ENCODE measurements at regions not wholly inside any gene's neighbourhood (a gene's known extent, or its start where the extent isn't known, plus 50 kb on each side); places are given as distances from the start of the nearest gene placed in this dataset.
"Not testable (repeated sequence)": the region's sequence is repeated elsewhere in the genome, so short reads cannot be mapped to it uniquely, and the experiment has no call there.

- no peak for FAIRE-seq
Measured at GRCh38 chr1:199242147-199242546, 603.3 kb downstream of the PTPRC start.

DNA sequence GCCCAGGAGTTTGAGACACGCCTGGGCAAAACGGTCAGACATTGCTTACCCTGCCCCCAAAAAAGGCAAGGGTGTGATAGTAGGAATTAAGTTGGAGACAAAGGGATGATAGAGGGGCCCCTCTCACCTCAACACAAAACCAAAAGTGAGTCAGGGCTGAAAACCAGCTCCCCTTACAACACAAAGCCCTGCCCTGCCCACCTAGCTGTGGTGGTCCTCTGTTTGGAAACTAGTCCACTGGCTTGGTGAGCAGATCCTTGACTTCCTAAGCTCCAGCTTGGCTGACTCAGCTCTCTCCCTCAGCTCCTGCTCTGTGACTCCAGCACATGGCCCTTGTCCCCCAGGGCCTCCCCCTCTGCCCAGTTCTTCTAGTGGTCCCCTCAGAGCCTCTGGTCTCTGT, 603.8 kb downstream of the PTPRC start:
- no peak for FAIRE-seq

DNA sequence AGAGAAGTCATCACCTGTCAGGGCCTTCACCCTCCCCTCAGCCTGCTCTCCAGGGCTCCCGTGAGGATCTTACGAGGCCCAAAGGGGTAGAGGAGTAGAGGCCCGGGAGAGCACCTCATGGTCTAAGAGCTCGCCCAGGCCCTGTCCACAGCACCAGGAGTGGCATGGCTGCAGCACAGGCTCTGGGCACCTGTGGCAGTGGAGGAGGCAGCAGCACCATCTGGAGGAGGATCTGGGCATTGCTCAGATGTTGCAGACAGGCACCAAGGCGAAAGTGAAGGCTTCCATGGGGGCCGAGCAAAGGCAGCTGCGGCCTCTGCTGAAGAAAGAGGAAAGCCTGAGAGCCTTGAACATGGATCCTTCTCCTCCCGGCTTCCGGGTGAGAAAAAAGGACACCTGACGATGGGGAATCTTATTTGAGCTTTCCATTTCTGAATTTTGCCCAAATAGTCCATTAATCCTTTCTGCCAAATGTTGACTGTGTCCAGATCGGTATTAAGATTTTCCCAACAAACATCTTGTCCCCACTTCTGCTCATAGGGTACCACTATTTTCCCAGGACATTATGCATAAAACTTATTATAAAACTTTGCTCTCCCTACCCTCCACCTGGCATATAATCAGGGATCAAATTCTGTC, 604.7 kb downstream of the PTPRC start:
- FAIRE-seq, result no peak

DNA sequence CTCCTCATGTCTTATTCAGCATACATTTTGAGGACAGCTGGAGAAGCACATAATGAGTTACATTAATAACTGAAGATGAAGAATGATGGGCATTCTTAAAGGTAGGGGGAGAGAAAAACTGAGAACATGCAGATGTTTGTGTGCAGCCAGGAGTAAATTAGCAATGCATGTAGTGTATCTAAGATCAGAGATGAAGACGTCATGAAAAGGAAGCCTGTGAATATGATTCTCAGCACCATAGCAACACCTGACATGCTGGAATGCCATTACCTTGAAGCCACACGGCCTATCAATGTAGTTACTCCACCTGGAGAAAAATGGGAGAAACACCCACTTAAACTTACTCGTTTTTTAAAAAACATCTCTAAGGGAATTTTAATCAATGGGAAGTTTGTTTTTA, 607.1 kb downstream of the PTPRC start:
- no peak for FAIRE-seq

DNA sequence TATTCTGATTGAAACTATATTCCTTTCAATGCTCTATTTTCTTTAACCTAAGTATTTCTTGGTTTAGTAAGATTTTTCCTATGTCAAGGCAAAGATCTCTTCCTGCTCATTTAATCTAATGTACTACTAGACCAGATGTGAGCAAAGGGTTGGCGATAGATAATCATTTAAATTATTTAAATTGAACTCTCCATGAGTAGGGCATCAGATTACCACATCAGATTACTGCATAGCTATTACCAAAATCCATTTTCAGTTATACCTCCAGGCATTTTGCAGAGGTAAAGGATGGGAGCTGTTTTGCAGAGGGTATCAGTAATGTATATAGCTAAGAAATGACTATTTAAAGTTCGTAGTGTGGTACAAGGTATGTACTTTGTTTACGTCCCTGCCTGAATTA, 607.9 kb downstream of the PTPRC start:
- FAIRE-seq, result no peak

GRCh38 chr1:199247891-199248290, 609.1 kb downstream of the PTPRC start:
- FAIRE-seq, result no peak

GRCh38 chr1:199254040-199254439, 615.2 kb downstream of the PTPRC start:
- not testable (repeated sequence) for FAIRE-seq

GRCh38 chr1:199261328-199261727, 622.5 kb downstream of the PTPRC start:
- FAIRE-seq, result no peak

GRCh38 chr1:199264283-199264682, 625.4 kb downstream of the PTPRC start:
- no peak for FAIRE-seq

- FAIRE-seq, result no peak
Measured at GRCh38 chr1:199264911-199265310, 626.1 kb downstream of the PTPRC start.

GRCh38 chr1:199265319-199265718, 626.5 kb downstream of the PTPRC start:
- no peak for FAIRE-seq

- FAIRE-seq, result no peak
Measured at GRCh38 chr1:199269241-199269640, 630.4 kb downstream of the PTPRC start.

DNA sequence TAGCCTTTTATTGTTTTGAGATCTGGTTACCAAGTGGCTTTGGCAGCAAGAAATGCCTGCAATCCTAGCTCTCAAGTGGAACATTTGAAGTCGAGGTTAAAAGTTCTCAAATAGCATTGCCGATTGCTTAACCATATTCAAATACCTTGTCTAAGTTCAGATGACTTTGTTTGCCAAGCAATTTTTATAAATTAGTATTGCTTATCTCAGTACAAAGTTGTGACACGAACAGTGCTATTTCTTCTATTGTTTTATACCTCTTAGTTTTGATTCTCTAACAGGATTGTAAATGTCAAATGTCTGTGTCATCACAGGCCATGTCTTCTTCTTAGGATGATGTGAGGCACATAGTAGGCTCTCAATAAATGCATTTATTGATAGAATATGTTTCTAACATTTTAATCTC, 633.3 kb downstream of the PTPRC start:
- no peak for FAIRE-seq

- no peak for FAIRE-seq
Measured at GRCh38 chr1:199272628-199273086, 633.8 kb downstream of the PTPRC start.

DNA sequence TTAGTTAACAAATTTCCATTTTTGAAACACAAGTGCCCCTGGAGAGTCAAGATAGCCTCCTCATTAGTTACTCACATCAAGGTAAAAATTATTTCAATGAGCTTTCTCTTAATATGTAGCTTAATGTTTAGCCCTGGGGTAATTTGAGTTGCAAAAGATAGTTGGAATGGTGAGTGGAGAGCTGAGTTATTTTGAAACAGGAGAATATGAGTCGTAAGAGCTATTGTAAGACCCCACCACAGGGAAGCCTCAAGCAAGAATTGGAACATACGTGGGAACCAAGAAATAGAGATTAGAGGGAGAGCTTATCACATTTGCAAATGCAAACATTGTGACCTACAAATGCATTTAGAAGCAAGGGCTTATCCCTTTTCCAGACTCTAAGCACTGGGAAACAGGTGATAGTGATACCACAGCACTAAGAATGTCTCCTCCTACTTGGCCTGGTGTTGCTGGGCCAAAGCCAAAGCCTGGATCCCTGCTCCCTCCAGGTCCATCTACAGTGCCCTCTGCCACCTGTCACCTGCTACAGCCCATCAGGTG, 635.1 kb downstream of the PTPRC start:
- FAIRE-seq, result no peak

- FAIRE-seq, result no peak
Measured at GRCh38 chr1:199279067-199279466, 640.2 kb downstream of the PTPRC start.

DNA sequence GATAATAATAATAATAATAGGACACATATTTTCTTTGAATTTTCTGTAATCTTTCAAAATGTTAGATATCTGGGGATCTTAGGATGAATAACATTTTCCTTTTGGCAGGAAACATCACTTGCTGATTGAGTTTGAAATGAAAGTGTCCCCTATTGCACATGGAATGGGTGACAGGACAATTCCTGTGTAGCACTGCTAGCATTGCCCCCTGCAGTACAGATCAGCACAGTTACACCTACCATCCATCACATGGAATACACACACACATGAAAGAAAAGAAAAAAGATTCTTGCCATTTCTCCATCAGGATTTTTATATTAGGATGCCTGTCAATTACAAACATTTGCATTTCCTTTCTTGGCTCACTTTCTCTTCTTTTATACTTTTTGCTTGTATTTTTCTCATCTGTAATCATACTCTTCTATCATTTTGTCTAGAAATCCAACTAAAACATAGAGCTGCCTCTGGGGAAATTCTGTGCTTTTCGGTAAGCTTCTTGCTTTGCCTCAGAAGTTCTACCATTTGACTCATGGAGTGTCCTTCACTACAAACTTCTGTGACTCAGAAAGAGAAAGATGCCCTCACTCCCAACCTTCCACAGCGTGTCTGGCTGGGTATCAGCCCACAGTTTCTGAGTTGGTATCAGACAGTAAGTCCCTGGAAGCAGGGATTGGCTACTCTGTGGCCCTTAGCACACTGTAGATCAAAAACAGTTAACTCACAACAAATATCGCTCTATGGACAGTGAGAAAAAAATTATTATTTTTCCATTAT, 641.2 kb downstream of the PTPRC start:
- no peak for FAIRE-seq

- FAIRE-seq, result no peak
Measured at GRCh38 chr1:199282751-199283305, 644.0 kb downstream of the PTPRC start.

DNA sequence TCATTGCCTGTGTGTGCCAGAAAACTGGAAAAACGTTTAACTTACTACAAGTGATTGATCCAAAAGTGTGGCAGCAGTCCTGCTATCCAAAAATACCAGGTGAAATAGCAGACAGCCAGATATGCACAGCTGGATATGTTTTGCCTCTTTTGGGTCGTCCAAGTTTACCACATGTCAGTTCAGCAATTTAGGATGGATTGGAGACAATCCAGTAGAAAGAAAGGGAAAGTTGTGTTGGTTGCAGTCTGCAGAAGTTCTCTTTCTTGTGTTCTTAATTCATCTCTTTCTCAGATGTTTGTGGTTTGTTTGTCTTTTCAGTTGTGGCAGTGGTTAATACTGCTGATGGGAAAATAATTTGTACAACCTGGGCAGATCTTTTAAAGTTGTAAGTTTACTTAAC, 645.0 kb downstream of the PTPRC start:
- no peak for FAIRE-seq

DNA sequence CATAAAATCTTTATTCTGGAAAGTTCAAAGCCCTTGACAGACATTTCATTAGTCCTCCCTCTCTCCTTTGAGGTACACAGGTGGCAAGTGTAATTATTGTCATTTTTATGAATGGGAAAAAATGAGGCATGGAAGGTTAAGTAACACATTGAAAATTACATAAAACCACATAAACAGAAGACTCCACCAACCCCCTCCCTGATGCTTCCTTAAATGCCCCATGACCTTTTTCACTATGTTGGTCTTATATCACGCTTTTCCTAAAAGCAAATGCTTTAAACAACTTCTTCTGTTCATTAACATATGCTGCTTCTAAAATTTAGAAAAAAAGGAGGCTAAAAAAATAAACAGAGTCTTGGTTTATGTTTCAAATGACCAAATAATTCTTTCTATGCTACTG, 648.4 kb downstream of the PTPRC start:
- FAIRE-seq, result no peak

DNA sequence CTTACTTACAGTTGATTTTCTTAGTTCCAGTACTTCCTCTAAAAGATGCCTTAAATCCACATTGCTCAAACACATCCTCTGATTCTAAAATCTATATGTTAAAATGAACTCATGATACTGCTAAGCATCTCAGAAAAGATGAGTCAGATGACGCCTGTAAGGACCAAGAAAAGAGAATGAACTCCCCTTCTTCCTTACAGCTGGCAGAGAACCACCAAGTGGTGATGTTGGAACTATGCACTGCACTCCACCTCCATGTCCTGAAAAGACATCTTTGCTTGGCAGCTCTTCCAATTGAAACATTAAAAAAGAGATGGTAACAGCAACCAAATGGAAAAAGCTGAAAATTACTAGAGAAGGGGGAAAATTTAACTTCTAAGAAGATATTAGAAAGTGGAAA, 648.8 kb downstream of the PTPRC start:
- FAIRE-seq, result no peak

- FAIRE-seq, result no peak
Measured at GRCh38 chr1:199290186-199290585, 651.3 kb downstream of the PTPRC start.

- no peak for FAIRE-seq
Measured at GRCh38 chr1:199291022-199291740, 652.3 kb downstream of the PTPRC start.

Measured in colon (tissue), 2 donors.